ENCODE measurements at regions not wholly inside any gene's neighbourhood (a gene's known extent, or its start where the extent isn't known, plus 50 kb on each side); places are given as distances from the start of the nearest gene placed in this dataset.

- no peak for DNase-seq
Measured at GRCh38 chr6:98179606-98180005, 654.8 kb upstream of the POU3F2 start.

GRCh38 chr6:98200084-98200483 lies 634.3 kb upstream of the POU3F2 start:
- no peak for DNase-seq

GRCh38 chr6:98203170-98203806 lies 631.1 kb upstream of the POU3F2 start:
- no peak for DNase-seq

GRCh38 chr6:98212468-98212867 lies 621.9 kb upstream of the POU3F2 start:
- no peak for DNase-seq

GRCh38 chr6:98215531-98215930 lies 618.8 kb upstream of the POU3F2 start:
- DNase-seq, result no peak

GRCh38 chr6:98230250-98230649 lies 604.1 kb upstream of the POU3F2 start:
- DNase-seq, result no peak

- no peak for DNase-seq
Measured at GRCh38 chr6:98239057-98239456, 595.3 kb upstream of the POU3F2 start.

- no peak for DNase-seq
Measured at GRCh38 chr6:98241630-98242029, 592.7 kb upstream of the POU3F2 start.

- DNase-seq, result no peak
Measured at GRCh38 chr6:98254624-98255023, 579.8 kb upstream of the POU3F2 start.

GRCh38 chr6:98260382-98260781 lies 574.0 kb upstream of the POU3F2 start:
- no peak for DNase-seq

GRCh38 chr6:98272060-98272459 lies 562.3 kb upstream of the POU3F2 start:
- no peak for DNase-seq

- DNase-seq, result no peak
Measured at GRCh38 chr6:98274691-98275090, 559.7 kb upstream of the POU3F2 start.

GRCh38 chr6:98280492-98280891 lies 553.9 kb upstream of the POU3F2 start:
- DNase-seq, result no peak

- DNase-seq, result no peak
Measured at GRCh38 chr6:98286620-98287019, 547.8 kb upstream of the POU3F2 start.

GRCh38 chr6:98287876-98288275 lies 546.5 kb upstream of the POU3F2 start:
- DNase-seq, result no peak

GRCh38 chr6:98292810-98293209 lies 541.6 kb upstream of the POU3F2 start:
- DNase-seq, result no peak

- DNase-seq, result no peak
Measured at GRCh38 chr6:98295515-98296175, 538.7 kb upstream of the POU3F2 start.

GRCh38 chr6:98308564-98308963 lies 525.8 kb upstream of the POU3F2 start:
- DNase-seq, result no peak

- no peak for DNase-seq
Measured at GRCh38 chr6:98310443-98310842, 523.9 kb upstream of the POU3F2 start.

GRCh38 chr6:98323605-98324004 lies 510.8 kb upstream of the POU3F2 start:
- DNase-seq, result no peak

GRCh38 chr6:98324446-98324845 lies 509.9 kb upstream of the POU3F2 start:
- DNase-seq, result no peak

- no peak for DNase-seq
Measured at GRCh38 chr6:98325366-98325765, 509.0 kb upstream of the POU3F2 start.

GRCh38 chr6:98333273-98333672 lies 501.1 kb upstream of the POU3F2 start:
- no peak for DNase-seq

GRCh38 chr6:98335594-98335993 lies 498.8 kb upstream of the POU3F2 start:
- DNase-seq, result no peak

- DNase-seq, result no peak
Measured at GRCh38 chr6:98339506-98339905, 494.9 kb upstream of the POU3F2 start.
